ENCODE measurements at regions not wholly inside any gene's neighbourhood (a gene's known extent, or its start where the extent isn't known, plus 50 kb on each side); places are given as distances from the start of the nearest gene placed in this dataset.

GRCh38 chr21:34200288-34200905 is 127.0 kb downstream of the MRPS6 start:
- H3K4me2 ChIP-seq (replicated peaks; ENCODE audit: low read depth, low read length, poor library complexity, severe bottlenecking) = no peak overlapping the region
- Mint-ChIP-seq H3K9me3 (ENCODE audit: insufficient read depth) (no peaks in the 10 kb centered on the region), H3K4me3 (peak overlapping the region; percentile 7), H3K27me3 (peaks cover 16% of the 10 kb centered on the region), H3K4me1 (peaks cover 20% of the 10 kb centered on the region), H3K27ac (no peak overlapping the region)
- H3K4me1 ChIP-seq (ENCODE audit: control insufficient read depth in 2 of 2, insufficient read depth in 2 of 2, low read length in 2 of 2) = peaks cover 20 to 21% of the 10 kb centered on the region in 2 donors
- ATAC-seq (ENCODE audit: low read depth) = no peak
- POLR2A ChIA-PET = no interaction called here
- intact Hi-C loops (cut with micrococcal nuclease) = loop anchor here (5.0 kb wide), 1 partner anchor 278 kb away; no protein-coding TSS in a partner anchor
- H2AFZ ChIP-seq (ENCODE audit: insufficient read depth, low read depth, low read length, poor library complexity, severe bottlenecking) = no peak overlapping the region
- H3K79me2 ChIP-seq (ENCODE audit: control insufficient read depth, insufficient read depth, low read length) = no peaks in the 10 kb centered on the region
- peaks cover 0 to 22% (median 14%) of the 10 kb centered on the region in 4 experiments for H3K27me3 ChIP-seq (replicated peaks in 1 of 4; ENCODE audit: control extremely low read depth in 1 of 4, control insufficient read depth in 3 of 4, insufficient read depth in 4 of 4, low read length in 3 of 4)
- no peak overlapping the region for H3K27ac ChIP-seq (ENCODE audit: low read length in 2 of 2)
- H3K9me3 ChIP-seq (ENCODE audit: control extremely low read depth in 1 of 3, control insufficient read depth in 2 of 3, insufficient read depth in 1 of 3, low read length in 2 of 3) = peaks cover 0 to 8% (median 0%) of the 10 kb centered on the region in 3 donors
- no peak for DNase-seq
- no peaks in the 10 kb centered on the region for H4K20me1 ChIP-seq (ENCODE audit: control insufficient read depth, insufficient read depth, low read length, poor library complexity, severe bottlenecking)
- no peaks in the 10 kb centered on the region for H3K36me3 ChIP-seq (replicated peaks in 1 of 2; ENCODE audit: control extremely low read depth in 1 of 2, control insufficient read depth in 1 of 2, extremely low read depth in 1 of 2, insufficient read depth in 2 of 2, low read length in 1 of 2)
- CTCF ChIA-PET = interaction anchor here (1.2 to 5.0 kb wide), 2 partner anchors 276 kb away, joined by 4 to 48 read pairs; no protein-coding TSS in a partner anchor
- 80% methylated on average over 2 of the region's 7 CpGs for WGBS (ENCODE audit: insufficient coverage)
- H3K4me3 ChIP-seq (ENCODE audit: control extremely low read depth in 1 of 5, extremely low read depth in 1 of 5, insufficient read depth in 1 of 5, low read depth in 2 of 5, low read length in 4 of 5) = no peak overlapping the region
- no peak for TF ChIP-seq EZH2 (IDR thresholded peaks at IDR 0.05; ENCODE audit: borderline replicate concordance, insufficient read depth, low read depth, low read length, poor library complexity, severe bottlenecking)
- no peak for TF ChIP-seq CTCF (IDR thresholded peaks at IDR 0.05)
- no peak overlapping the region for H3K9ac ChIP-seq (ENCODE audit: low read length)

- Mint-ChIP-seq H3K27ac (no peak overlapping the region), H3K4me1 (peaks cover 20% of the 10 kb centered on the region), H3K9me3 (ENCODE audit: insufficient read depth) (no peaks in the 10 kb centered on the region), H3K4me3 (peak overlapping the region; percentile 78), H3K27me3 (peaks cover 16% of the 10 kb centered on the region)
- H3K79me2 ChIP-seq (ENCODE audit: control insufficient read depth, insufficient read depth, low read length) = no peaks in the 10 kb centered on the region
- peaks cover 0 to 22% (median 14%) of the 10 kb centered on the region in 4 experiments for H3K27me3 ChIP-seq (replicated peaks in 1 of 4; ENCODE audit: control extremely low read depth in 1 of 4, control insufficient read depth in 3 of 4, insufficient read depth in 4 of 4, low read length in 3 of 4)
- H2AFZ ChIP-seq (ENCODE audit: insufficient read depth, low read depth, low read length, poor library complexity, severe bottlenecking) = no peak overlapping the region
- peaks cover 0 to 8% (median 0%) of the 10 kb centered on the region in 3 donors for H3K9me3 ChIP-seq (ENCODE audit: control extremely low read depth in 1 of 3, control insufficient read depth in 2 of 3, insufficient read depth in 1 of 3, low read length in 2 of 3)
- peaks cover 20 to 21% of the 10 kb centered on the region in 2 donors for H3K4me1 ChIP-seq (ENCODE audit: control insufficient read depth in 2 of 2, insufficient read depth in 2 of 2, low read length in 2 of 2)
- peak; percentile 19 for DNase-seq
- H4K20me1 ChIP-seq (ENCODE audit: control insufficient read depth, insufficient read depth, low read length, poor library complexity, severe bottlenecking) = no peaks in the 10 kb centered on the region
- no peak for ATAC-seq (ENCODE audit: low read depth)
- WGBS (ENCODE audit: insufficient coverage) = 10% methylated on average over 2 of the region's 3 CpGs
- ChIA-PET POLR2A (no interaction called here), CTCF (interaction anchor here (1.4 to 5.0 kb wide), 3 partner anchors 126 to 277 kb away, joined by 3 to 48 read pairs (median 3); no protein-coding TSS in a partner anchor)
- peak overlapping the region in 1 of 5 experiments; percentile 52 for H3K4me3 ChIP-seq (ENCODE audit: control extremely low read depth in 1 of 5, extremely low read depth in 1 of 5, insufficient read depth in 1 of 5, low read depth in 2 of 5, low read length in 4 of 5)
- no peak overlapping the region for H3K9ac ChIP-seq (ENCODE audit: low read length)
- H3K4me2 ChIP-seq (replicated peaks; ENCODE audit: low read depth, low read length, poor library complexity, severe bottlenecking) = peak overlapping the region; percentile 74
- TF ChIP-seq CTCF (IDR thresholded peaks at IDR 0.05) (no peak), EZH2 (IDR thresholded peaks at IDR 0.05; ENCODE audit: borderline replicate concordance, insufficient read depth, low read depth, low read length, poor library complexity, severe bottlenecking) (no peak)
- no peaks in the 10 kb centered on the region for H3K36me3 ChIP-seq (replicated peaks in 1 of 2; ENCODE audit: control extremely low read depth in 1 of 2, control insufficient read depth in 1 of 2, extremely low read depth in 1 of 2, insufficient read depth in 2 of 2, low read length in 1 of 2)
- intact Hi-C loops (cut with micrococcal nuclease) = loop anchor here (5.0 kb wide), 1 partner anchor 279 kb away; no protein-coding TSS in a partner anchor
- H3K27ac ChIP-seq (ENCODE audit: low read length in 2 of 2) = no peak overlapping the region
Measured at GRCh38 chr21:34201001-34201400, 127.6 kb downstream of the MRPS6 start.

Measured in B cell (primary cell).